GM23338 (cell line): ENCODE measurements at regions not wholly inside any gene's neighbourhood (a gene's known extent, or its start where the extent isn't known, plus 50 kb on each side); places are given as distances from the start of the nearest gene placed in this dataset.
"Not testable (repeated sequence)": the region's sequence is repeated elsewhere in the genome, so short reads cannot be mapped to it uniquely, and the experiment has no call there.

Experiments used
- ATAC-seq: fragments of 200-7000 bp; cut with Tn5 transposase; 3 replicates; pipeline ENCODE4 v1.9.1; 2020
- DNase-seq: peaks from one replicate; pipeline ENCODE4 v3.0.0-alpha.2; 2015; ENCODE audit warnings: low spot score
- H2AFZ ChIP-seq: fragments of 200-600 bp; sonication (generic); 2 replicates; pipeline ENCODE4 v1.8.0; 2016; ENCODE audit warnings: antibody characterized with exemption, mild to moderate bottlenecking, moderate library complexity
- H3F3A ChIP-seq: fragments of 200-600 bp; sonication (generic); replicated peaks from 2 replicates; pipeline ENCODE4 v1.8.0; 2017; ENCODE audit warnings: antibody characterized with exemption, mixed run types, low read depth
- H3K27ac ChIP-seq: fragments of 200-600 bp; sonication (generic); 2 replicates; pipeline ENCODE4 v1.6.1; 2016; ENCODE audit warnings: low read depth
- H3K27me3 ChIP-seq: fragments of 200-600 bp; sonication (generic); 2 replicates; pipeline ENCODE4 v1.8.0; 2016; ENCODE audit warnings: mild to moderate bottlenecking, mixed run types, moderate library complexity; ENCODE audit not compliant: insufficient read depth
- H3K36me3 ChIP-seq: fragments of 200-600 bp; sonication (generic); 2 replicates; pipeline ENCODE4 v1.8.0; 2016; ENCODE audit warnings: mild to moderate bottlenecking; ENCODE audit not compliant: insufficient read depth
- H3K4me1 ChIP-seq: fragments of 200-600 bp; sonication (generic); 2 replicates; pipeline ENCODE4 v1.8.0; 2016; ENCODE audit warnings: mild to moderate bottlenecking, moderate library complexity; ENCODE audit not compliant: insufficient read depth
- H3K4me2 ChIP-seq: fragments of 200-600 bp; sonication (generic); 2 replicates; pipeline ENCODE4 v1.7.1; 2017; ENCODE audit warnings: mixed run types
- H3K4me3 ChIP-seq: fragments of 200-600 bp; sonication (generic); 2 replicates; pipeline ENCODE4 v1.6.1; 2016; ENCODE audit warnings: mixed run types
- H3K79me2 ChIP-seq: fragments of 200-600 bp; sonication (generic); replicated peaks from 2 replicates; pipeline ENCODE4 v1.8.0; 2017; ENCODE audit warnings: mild to moderate bottlenecking; ENCODE audit not compliant: insufficient read depth
- H3K9me2 ChIP-seq: fragments of 200-600 bp; sonication (generic); 2 replicates; pipeline ENCODE4 v1.8.0; 2017; ENCODE audit not compliant: insufficient read depth
- H4K20me1 ChIP-seq: fragments of 200-600 bp; sonication (generic); replicated peaks from 2 replicates; pipeline ENCODE4 v1.8.0; 2017; ENCODE audit warnings: mild to moderate bottlenecking; ENCODE audit not compliant: insufficient read depth
- H3K27ac Mint-ChIP-seq: 2 replicates; pipeline ENCODE4 v1.8.0; 2020; ENCODE audit warnings: inconsistent platforms, mild to moderate bottlenecking, moderate library complexity, mixed read lengths
- H3K27me3 Mint-ChIP-seq: 3 replicates; pipeline ENCODE4 v1.8.0; 2022; ENCODE audit warnings: low read depth, mild to moderate bottlenecking, moderate library complexity, mixed read lengths, inconsistent platforms; ENCODE audit not compliant: insufficient read depth, poor library complexity
- H3K36me3 Mint-ChIP-seq: 3 replicates; pipeline ENCODE4 v1.8.0; 2021; ENCODE audit warnings: low read depth, mild to moderate bottlenecking, inconsistent platforms, moderate library complexity, mixed read lengths
- H3K4me1 Mint-ChIP-seq: 3 replicates; pipeline ENCODE4 v1.8.0; 2020; ENCODE audit warnings: mild to moderate bottlenecking, inconsistent platforms, mixed read lengths
- H3K4me3 Mint-ChIP-seq: 3 replicates; pipeline ENCODE4 v1.8.0; 2021; ENCODE audit warnings: moderate library complexity, mild to moderate bottlenecking, inconsistent platforms, mixed read lengths
- H3K9me3 Mint-ChIP-seq: 3 replicates; pipeline ENCODE4 v1.8.0; 2020; ENCODE audit warnings: moderate library complexity, mild to moderate bottlenecking, inconsistent platforms, mixed read lengths
- CTCF ChIP-seq, 2 experiments: fragments of 200-600 bp in 1 of 2; sonication (generic) in 1 of 2; conservative IDR thresholded peaks; 2 replicates each; pipeline versions ENCODE4 v1.5.1 to v1.6.1; 2016 to 2017; ENCODE audit warnings: antibody characterized with exemption in 2 of 2, low read depth in 2 of 2, mild to moderate bottlenecking in 2 of 2, moderate library complexity in 1 of 2
- EZH2 ChIP-seq: fragments of 200-600 bp; sonication (generic); IDR thresholded peaks from one replicate; pipeline ENCODE4 v1.8.0; 2017; ENCODE audit warnings: antibody characterized with exemption, mild to moderate bottlenecking, low read depth; ENCODE audit not compliant: unreplicated experiment
- EZH2phosphoT487 ChIP-seq: fragments of 200-600 bp; sonication (generic); IDR thresholded peaks from one replicate; pipeline ENCODE4 v1.8.1; 2018; ENCODE audit warnings: antibody characterized with exemption; ENCODE audit not compliant: unreplicated experiment
- NANOG ChIP-seq: IDR thresholded peaks from 2 replicates; pipeline ENCODE4 v1.6.1; 2016; ENCODE audit warnings: antibody characterized with exemption, borderline replicate concordance
- STAT1 ChIP-seq: IDR thresholded peaks from one replicate; pipeline ENCODE4 v1.6.1; 2016; ENCODE audit warnings: antibody characterized with exemption; ENCODE audit not compliant: unreplicated experiment
- ZNF114 ChIP-seq: fragments of 250-450 bp; sonication (Bioruptor Pico); IDR thresholded peaks from 2 replicates; pipeline ENCODE4 v1.5.0; 2020; ENCODE audit warnings: mild to moderate bottlenecking, moderate library complexity
- ZNF331 ChIP-seq: fragments of 250-450 bp; sonication (Bioruptor Pico); IDR thresholded peaks from 2 replicates; pipeline ENCODE4 v1.5.0; 2020; ENCODE audit warnings: low read depth, mild to moderate bottlenecking, moderate library complexity
- TF ChIP-seq, protein P1 (sequence below): IDR thresholded peaks from one replicate; pipeline ENCODE4 v1.6.1; 2018; ENCODE audit warnings: antibody characterized with exemption; ENCODE audit not compliant: unreplicated experiment
- TF ChIP-seq, protein P2 (sequence below): IDR thresholded peaks from 2 replicates; pipeline ENCODE4 v1.6.1; 2016; ENCODE audit warnings: antibody characterized with exemption

DNA sequence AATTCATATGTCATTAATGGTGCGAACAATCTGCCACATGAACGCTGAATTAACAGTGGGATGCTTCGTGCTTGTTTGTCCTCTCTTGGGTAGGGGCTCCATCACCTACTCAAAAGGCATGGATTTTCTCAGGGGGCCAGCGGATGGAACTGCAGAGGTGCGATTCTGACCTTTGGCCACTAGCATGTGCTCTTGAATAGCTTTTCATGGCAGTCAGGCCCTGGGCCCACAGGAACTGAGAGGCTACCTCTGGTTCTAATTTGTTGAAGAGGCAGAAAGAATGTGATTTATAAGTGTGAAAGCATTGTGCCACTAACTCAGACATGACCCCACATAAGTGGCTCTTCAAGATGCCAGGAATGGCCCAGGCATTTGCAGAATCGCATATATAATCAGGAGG, 283.2 kb downstream of the INSIG2 start:
- peaks cover 7% of the 10 kb centered on the region for H3K27me3 Mint-ChIP-seq
- Histone ChIP-seq H3K27me3 (no peaks in the 10 kb centered on the region), H3F3A (no peaks in the 10 kb centered on the region), H3K79me2 (no peaks in the 10 kb centered on the region), H2AFZ (no peak overlapping the region), H4K20me1 (no peaks in the 10 kb centered on the region), H3K9me2 (no peaks in the 10 kb centered on the region), H3K4me1 (peaks cover 24% of the 10 kb centered on the region), H3K27ac (no peak overlapping the region), H3K4me2 (no peak overlapping the region), H3K36me3 (no peaks in the 10 kb centered on the region), H3K4me3 (no peak overlapping the region)
- H3K27ac Mint-ChIP-seq, result no peak overlapping the region
- no peaks in the 10 kb centered on the region for H3K36me3 Mint-ChIP-seq
- peaks cover 35% of the 10 kb centered on the region for H3K4me1 Mint-ChIP-seq
- TF ChIP-seq EZH2 (no peak), ZNF114 (CRISPR knock-in tag) (no peak), CTCF (conservative IDR thresholded peaks at IDR 0.05; ENCODE audit: low read depth in 2 of 2) (peak; percentile 90 to 93), NANOG (no peak), STAT1 (no peak), ZNF331 (CRISPR knock-in tag) (no peak), EZH2phosphoT487 (no peak)
- TF ChIP-seq, protein P1, sequence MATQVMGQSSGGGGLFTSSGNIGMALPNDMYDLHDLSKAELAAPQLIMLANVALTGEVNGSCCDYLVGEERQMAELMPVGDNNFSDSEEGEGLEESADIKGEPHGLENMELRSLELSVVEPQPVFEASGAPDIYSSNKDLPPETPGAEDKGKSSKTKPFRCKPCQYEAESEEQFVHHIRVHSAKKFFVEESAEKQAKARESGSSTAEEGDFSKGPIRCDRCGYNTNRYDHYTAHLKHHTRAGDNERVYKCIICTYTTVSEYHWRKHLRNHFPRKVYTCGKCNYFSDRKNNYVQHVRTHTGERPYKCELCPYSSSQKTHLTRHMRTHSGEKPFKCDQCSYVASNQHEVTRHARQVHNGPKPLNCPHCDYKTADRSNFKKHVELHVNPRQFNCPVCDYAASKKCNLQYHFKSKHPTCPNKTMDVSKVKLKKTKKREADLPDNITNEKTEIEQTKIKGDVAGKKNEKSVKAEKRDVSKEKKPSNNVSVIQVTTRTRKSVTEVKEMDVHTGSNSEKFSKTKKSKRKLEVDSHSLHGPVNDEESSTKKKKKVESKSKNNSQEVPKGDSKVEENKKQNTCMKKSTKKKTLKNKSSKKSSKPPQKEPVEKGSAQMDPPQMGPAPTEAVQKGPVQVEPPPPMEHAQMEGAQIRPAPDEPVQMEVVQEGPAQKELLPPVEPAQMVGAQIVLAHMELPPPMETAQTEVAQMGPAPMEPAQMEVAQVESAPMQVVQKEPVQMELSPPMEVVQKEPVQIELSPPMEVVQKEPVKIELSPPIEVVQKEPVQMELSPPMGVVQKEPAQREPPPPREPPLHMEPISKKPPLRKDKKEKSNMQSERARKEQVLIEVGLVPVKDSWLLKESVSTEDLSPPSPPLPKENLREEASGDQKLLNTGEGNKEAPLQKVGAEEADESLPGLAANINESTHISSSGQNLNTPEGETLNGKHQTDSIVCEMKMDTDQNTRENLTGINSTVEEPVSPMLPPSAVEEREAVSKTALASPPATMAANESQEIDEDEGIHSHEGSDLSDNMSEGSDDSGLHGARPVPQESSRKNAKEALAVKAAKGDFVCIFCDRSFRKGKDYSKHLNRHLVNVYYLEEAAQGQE, result no peak
- TF ChIP-seq, protein P2, sequence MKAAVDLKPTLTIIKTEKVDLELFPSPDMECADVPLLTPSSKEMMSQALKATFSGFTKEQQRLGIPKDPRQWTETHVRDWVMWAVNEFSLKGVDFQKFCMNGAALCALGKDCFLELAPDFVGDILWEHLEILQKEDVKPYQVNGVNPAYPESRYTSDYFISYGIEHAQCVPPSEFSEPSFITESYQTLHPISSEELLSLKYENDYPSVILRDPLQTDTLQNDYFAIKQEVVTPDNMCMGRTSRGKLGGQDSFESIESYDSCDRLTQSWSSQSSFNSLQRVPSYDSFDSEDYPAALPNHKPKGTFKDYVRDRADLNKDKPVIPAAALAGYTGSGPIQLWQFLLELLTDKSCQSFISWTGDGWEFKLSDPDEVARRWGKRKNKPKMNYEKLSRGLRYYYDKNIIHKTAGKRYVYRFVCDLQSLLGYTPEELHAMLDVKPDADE, result no peak
- DNase-seq, result peak; percentile 93
- H3K9me3 Mint-ChIP-seq, result no peaks in the 10 kb centered on the region
- ATAC-seq, result peak; percentile 97
- H3K4me3 Mint-ChIP-seq, result no peak overlapping the region

GRCh38 chr2:118369521-118369920, 281.2 kb downstream of the INSIG2 start:
- not testable (repeated sequence) for H3K9me2 ChIP-seq, H3K27ac Mint-ChIP-seq, H3K27me3 ChIP-seq, H4K20me1 ChIP-seq, H3F3A ChIP-seq, H3K4me2 ChIP-seq, H3K9me3 Mint-ChIP-seq, H3K4me3 ChIP-seq, H3K79me2 ChIP-seq, H3K36me3 Mint-ChIP-seq, H3K36me3 ChIP-seq, H3K4me3 Mint-ChIP-seq, ATAC-seq, H3K27me3 Mint-ChIP-seq, H2AFZ ChIP-seq
- H3K4me1 Mint-ChIP-seq, result peaks cover 25% of the 10 kb centered on the region
- peak; percentile 8 for DNase-seq
- Histone ChIP-seq H3K27ac (peak overlapping the region; percentile 81; the same call in 1 of the 2 replicates), H3K4me1 (peaks cover 19% of the 10 kb centered on the region)
- TF ChIP-seq NANOG, result 0 out of 2 replicates have a peak, but pooled peaks have one; percentile 23
